Testis (tissue), 2 donors: ENCODE measurements at regions not wholly inside any gene's neighbourhood (a gene's known extent, or its start where the extent isn't known, plus 50 kb on each side); places are given as distances from the start of the nearest gene placed in this dataset.
"Not testable (repeated sequence)": the region's sequence is repeated elsewhere in the genome, so short reads cannot be mapped to it uniquely, and the experiment has no call there.

Experiments used
- DNase-seq: peaks from one replicate; pipeline ENCODE4 v3.0.0-alpha.2; 2019
- H3K27ac ChIP-seq, 2 donors: fragments of 200-600 bp; sonication (generic); one replicate each; pipeline ENCODE4 v1.5.1; 2019
- H3K27me3 ChIP-seq: fragments of 200-600 bp; sonication (generic); one replicate; pipeline ENCODE4 v1.5.1; 2019
- H3K36me3 ChIP-seq: fragments of 200-600 bp; sonication (generic); one replicate; pipeline ENCODE4 v1.5.1; 2017; ENCODE audit warnings: low read depth; ENCODE audit errors: missing control alignments
- H3K4me1 ChIP-seq: fragments of 200-600 bp; sonication (generic); one replicate; pipeline ENCODE4 v1.5.1; 2019
- H3K4me3 ChIP-seq, 2 donors: fragments of 200-600 bp; sonication (generic); one replicate each; pipeline ENCODE4 v1.5.1; 2017 to 2019
- H3K9me3 ChIP-seq: fragments of 200-600 bp; sonication (generic); one replicate; pipeline ENCODE4 v1.5.1; 2017
- CTCF ChIP-seq, 3 experiments: fragments of 450-650 bp in 2 of 3; fragments of 200-600 bp in 1 of 3; sonication (generic) in 1 of 3; IDR thresholded peaks; one replicate each; pipeline ENCODE4 v1.5.1; 2016 to 2019; ENCODE audit warnings: antibody characterized with exemption in 3 of 3, mild to moderate bottlenecking in 2 of 3, moderate library complexity in 1 of 3
- POLR2A ChIP-seq: fragments of 450-650 bp; IDR thresholded peaks from one replicate; pipeline ENCODE4 v1.6.1; 2017; ENCODE audit warnings: antibody characterized with exemption, mild to moderate bottlenecking, moderate library complexity
- WGBS, 2 donors: methylation state at CpG; one replicate each; pipeline ENCODE4 v1.1.5; 2018; 5-methylcytosine and 5-hydroxymethylcytosine counted together
- intact Hi-C: fragments of 100-400 bp; cut with DNase I; formaldehyde crosslinking; loops from one replicate; pipeline ENCODE4 v1.15.1; 2023; ENCODE audit warnings: low total_unique reads

DNA sequence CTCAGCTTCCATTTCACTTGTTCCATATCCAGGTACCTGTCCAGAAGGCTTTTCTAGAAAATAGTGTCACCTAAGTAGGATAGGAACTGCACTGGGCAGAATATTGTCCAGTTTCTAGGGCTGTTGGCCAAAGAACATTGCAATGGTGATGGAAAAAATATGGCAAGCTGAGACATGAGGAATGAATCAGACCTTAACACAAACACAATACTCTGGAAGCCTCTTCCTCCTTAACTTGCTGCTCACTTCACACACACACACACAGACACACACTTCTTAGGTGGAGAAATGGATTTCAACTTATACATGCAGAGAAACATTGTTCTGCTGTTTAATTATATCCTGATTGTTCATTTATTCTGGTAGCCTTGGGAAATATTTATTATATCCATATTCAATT, 203.0 kb upstream of the RGS17 start:
- no peak for DNase-seq
- H3K4me3 ChIP-seq: no peak overlapping the region
- no peaks in the 10 kb centered on the region for H3K36me3 ChIP-seq
- TF ChIP-seq POLR2A (no peak), CTCF (IDR thresholded peaks at IDR 0.05) (no peak)
- H3K27ac ChIP-seq: no peak overlapping the region
- H3K27me3 ChIP-seq: no peaks in the 10 kb centered on the region
- intact Hi-C loops: no loop called here
- no peaks in the 10 kb centered on the region for H3K9me3 ChIP-seq
- H3K4me1 ChIP-seq: no peaks in the 10 kb centered on the region

DNA sequence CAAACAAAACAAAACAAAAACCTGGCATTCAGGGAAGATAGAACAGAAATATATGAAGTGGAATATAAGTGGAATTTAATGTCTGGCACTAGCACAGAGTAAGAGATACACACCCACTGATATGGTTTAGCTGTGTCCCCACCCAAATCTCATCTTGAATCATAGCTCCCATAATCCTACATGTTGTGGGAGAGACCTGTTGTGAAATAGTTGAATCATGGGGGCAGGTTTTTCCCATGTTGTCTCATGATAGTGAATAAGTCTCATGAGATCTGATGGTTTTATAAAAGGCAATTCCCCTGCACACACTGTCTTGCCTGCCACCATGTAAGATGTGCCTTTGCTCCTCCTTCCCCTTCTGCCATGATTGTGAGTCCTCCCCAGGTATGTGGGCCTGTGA, 200.1 kb upstream of the RGS17 start:
- H3K9me3 ChIP-seq, H3K27me3 ChIP-seq, H3K36me3 ChIP-seq, H3K4me3 ChIP-seq, H3K4me1 ChIP-seq, H3K27ac ChIP-seq, DNase-seq, intact Hi-C loops: not testable (repeated sequence)

- Histone ChIP-seq H3K4me3 (no peak overlapping the region), H3K4me1 (no peaks in the 10 kb centered on the region), H3K27me3 (no peaks in the 10 kb centered on the region), H3K27ac (no peak overlapping the region), H3K9me3 (no peaks in the 10 kb centered on the region), H3K36me3 (no peaks in the 10 kb centered on the region)
- DNase-seq: no peak
- 82 to 88% methylated on average over 5 of the region's 5 CpGs for WGBS, 2 donors
- no peak for TF ChIP-seq CTCF (IDR thresholded peaks at IDR 0.05)
- no peak for TF ChIP-seq POLR2A
- intact Hi-C loops: no loop called here
Observed at GRCh38 chr6:153328194-153328593, 197.1 kb upstream of the RGS17 start.

GRCh38 chr6:153325661-153326060, 194.6 kb upstream of the RGS17 start:
- intact Hi-C loops: no loop called here

GRCh38 chr6:153312634-153313033, 181.6 kb upstream of the RGS17 start:
- WGBS, 2 donors: 39 to 59% methylated on average over 3 of the region's 3 CpGs
- no peak overlapping the region for H3K27ac ChIP-seq
- no peaks in the 10 kb centered on the region for H3K4me1 ChIP-seq
- TF ChIP-seq CTCF (IDR thresholded peaks at IDR 0.05): no peak
- no peak for TF ChIP-seq POLR2A
- intact Hi-C loops: no loop called here
- H3K27me3 ChIP-seq: no peaks in the 10 kb centered on the region
- H3K36me3 ChIP-seq: no peaks in the 10 kb centered on the region
- H3K9me3 ChIP-seq: no peaks in the 10 kb centered on the region
- H3K4me3 ChIP-seq: no peak overlapping the region
- DNase-seq: peak; percentile 59

More at GRCh38 chr6:153325661-153326060, 194.6 kb upstream of the RGS17 start:
- H3K4me3 ChIP-seq: no peak overlapping the region
- H3K4me1 ChIP-seq: no peaks in the 10 kb centered on the region
- H3K27ac ChIP-seq: no peak overlapping the region
- no peaks in the 10 kb centered on the region for H3K36me3 ChIP-seq
- TF ChIP-seq POLR2A (no peak), CTCF (IDR thresholded peaks at IDR 0.05) (no peak)
- H3K27me3 ChIP-seq: no peaks in the 10 kb centered on the region
- WGBS, 2 donors: 62 to 81% methylated on average over 1 of the region's 1 CpG
- H3K9me3 ChIP-seq: no peaks in the 10 kb centered on the region
- no peak for DNase-seq
